ENCODE measurements at regions not wholly inside any gene's neighbourhood (a gene's known extent, or its start where the extent isn't known, plus 50 kb on each side); places are given as distances from the start of the nearest gene placed in this dataset.

- TF ChIP-seq CTCF (IDR thresholded peaks at IDR 0.05) (no peak), POLR2A (IDR thresholded peaks at IDR 0.05; ENCODE audit: low read depth) (no peak)
These were observed 628.1 kb downstream of the PLPP3 start for GRCh38 chr1:55951291-55951690.
